ENCODE measurements at regions not wholly inside any gene's neighbourhood (a gene's known extent, or its start where the extent isn't known, plus 50 kb on each side); places are given as distances from the start of the nearest gene placed in this dataset.
"Not testable (repeated sequence)": the region's sequence is repeated elsewhere in the genome, so short reads cannot be mapped to it uniquely, and the experiment has no call there.

DNA sequence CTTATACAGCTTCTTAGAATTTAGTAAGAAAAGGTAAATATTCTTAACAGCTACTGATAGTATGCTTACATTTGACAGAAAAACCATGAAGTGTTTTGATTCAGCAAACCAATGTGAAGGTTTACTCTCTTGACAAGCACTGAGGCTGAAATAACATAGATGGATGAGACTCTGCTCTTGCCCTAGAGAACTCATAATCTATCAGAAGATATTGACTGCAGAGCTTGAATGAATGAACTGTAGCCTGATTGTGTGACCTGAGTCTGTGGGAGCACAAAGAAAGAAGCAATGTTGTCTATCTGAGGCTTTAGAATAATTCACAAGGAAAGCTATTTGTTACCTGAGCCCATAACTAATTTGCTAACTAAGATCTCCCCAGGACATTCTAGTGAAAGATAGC lies 1235.3 kb downstream of the OLFM4 start:
- H3K27ac ChIP-seq (ENCODE audit: low read length), result no peak overlapping the region
- no peak overlapping the region for H3K4me3 ChIP-seq (ENCODE audit: low read length)
- ATAC-seq (no peak), DNase-seq (no peak)
- no peaks in the 10 kb centered on the region for H3K4me1 ChIP-seq (ENCODE audit: control insufficient read depth, insufficient read depth, low read length)
- TF ChIP-seq, protein P1, sequence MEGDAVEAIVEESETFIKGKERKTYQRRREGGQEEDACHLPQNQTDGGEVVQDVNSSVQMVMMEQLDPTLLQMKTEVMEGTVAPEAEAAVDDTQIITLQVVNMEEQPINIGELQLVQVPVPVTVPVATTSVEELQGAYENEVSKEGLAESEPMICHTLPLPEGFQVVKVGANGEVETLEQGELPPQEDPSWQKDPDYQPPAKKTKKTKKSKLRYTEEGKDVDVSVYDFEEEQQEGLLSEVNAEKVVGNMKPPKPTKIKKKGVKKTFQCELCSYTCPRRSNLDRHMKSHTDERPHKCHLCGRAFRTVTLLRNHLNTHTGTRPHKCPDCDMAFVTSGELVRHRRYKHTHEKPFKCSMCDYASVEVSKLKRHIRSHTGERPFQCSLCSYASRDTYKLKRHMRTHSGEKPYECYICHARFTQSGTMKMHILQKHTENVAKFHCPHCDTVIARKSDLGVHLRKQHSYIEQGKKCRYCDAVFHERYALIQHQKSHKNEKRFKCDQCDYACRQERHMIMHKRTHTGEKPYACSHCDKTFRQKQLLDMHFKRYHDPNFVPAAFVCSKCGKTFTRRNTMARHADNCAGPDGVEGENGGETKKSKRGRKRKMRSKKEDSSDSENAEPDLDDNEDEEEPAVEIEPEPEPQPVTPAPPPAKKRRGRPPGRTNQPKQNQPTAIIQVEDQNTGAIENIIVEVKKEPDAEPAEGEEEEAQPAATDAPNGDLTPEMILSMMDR (IDR thresholded peaks at IDR 0.05), result no peak
- no peaks in the 10 kb centered on the region for H3K27me3 ChIP-seq (ENCODE audit: control insufficient read depth, insufficient read depth, low read length)
- no peaks in the 10 kb centered on the region for H3K9me3 ChIP-seq (ENCODE audit: control insufficient read depth, insufficient read depth, low read length)
- no peaks in the 10 kb centered on the region for H3K36me3 ChIP-seq (ENCODE audit: control insufficient read depth, insufficient read depth, low read length)
- intact Hi-C loops (cut with micrococcal nuclease), result no loop called here
- H3K36me3 Mint-ChIP-seq, result peaks cover 22% of the 10 kb centered on the region
- H3K9me3 Mint-ChIP-seq, result peaks cover 19 to 29% of the 10 kb centered on the region in 2 donors
- no peak overlapping the region for H3K4me3 Mint-ChIP-seq
- H3K4me1 Mint-ChIP-seq, result no peaks in the 10 kb centered on the region
- no peak overlapping the region for H3K27ac Mint-ChIP-seq
- no peaks in the 10 kb centered on the region for H3K27me3 Mint-ChIP-seq (ENCODE audit: low read depth in 2 of 2)

DNA sequence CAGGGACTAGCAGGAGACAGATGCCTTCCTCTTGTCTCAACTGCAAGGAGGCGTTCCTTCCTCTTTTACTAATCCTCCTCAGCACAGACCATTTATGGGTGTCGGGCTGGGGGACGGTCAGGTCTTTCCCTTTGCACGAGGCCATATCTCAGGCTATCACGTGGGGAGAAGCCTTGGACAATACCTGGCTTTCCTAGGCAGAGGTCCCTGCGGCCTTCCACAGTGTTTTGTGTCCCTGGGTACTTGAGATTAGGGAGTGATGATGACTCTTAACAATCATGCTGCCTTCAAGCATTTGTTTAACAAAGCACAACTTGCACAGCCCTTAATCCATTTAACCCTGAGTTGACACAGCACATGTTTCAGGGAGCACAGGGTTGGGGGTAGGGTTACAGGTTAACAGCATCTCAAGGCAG lies 1238.6 kb downstream of the OLFM4 start:
- H3K9me3 Mint-ChIP-seq, result peaks cover 28 to 38% of the 10 kb centered on the region in 2 donors
- H3K27ac Mint-ChIP-seq; H3K27me3 Mint-ChIP-seq (ENCODE audit: low read depth in 2 of 2); DNase-seq; H3K4me1 ChIP-seq (ENCODE audit: control insufficient read depth, insufficient read depth, low read length); H3K27me3 ChIP-seq (ENCODE audit: control insufficient read depth, insufficient read depth, low read length); H3K36me3 ChIP-seq (ENCODE audit: control insufficient read depth, insufficient read depth, low read length); intact Hi-C loops (cut with micrococcal nuclease); ATAC-seq; H3K9me3 ChIP-seq (ENCODE audit: control insufficient read depth, insufficient read depth, low read length); H3K27ac ChIP-seq (ENCODE audit: low read length); H3K4me3 Mint-ChIP-seq; H3K4me3 ChIP-seq (ENCODE audit: low read length); H3K4me1 Mint-ChIP-seq: not testable (repeated sequence)
- 57% methylated on average over 6 of the region's 6 CpGs for WGBS (ENCODE audit: insufficient coverage)
- peaks cover 32% of the 10 kb centered on the region for H3K36me3 Mint-ChIP-seq

DNA sequence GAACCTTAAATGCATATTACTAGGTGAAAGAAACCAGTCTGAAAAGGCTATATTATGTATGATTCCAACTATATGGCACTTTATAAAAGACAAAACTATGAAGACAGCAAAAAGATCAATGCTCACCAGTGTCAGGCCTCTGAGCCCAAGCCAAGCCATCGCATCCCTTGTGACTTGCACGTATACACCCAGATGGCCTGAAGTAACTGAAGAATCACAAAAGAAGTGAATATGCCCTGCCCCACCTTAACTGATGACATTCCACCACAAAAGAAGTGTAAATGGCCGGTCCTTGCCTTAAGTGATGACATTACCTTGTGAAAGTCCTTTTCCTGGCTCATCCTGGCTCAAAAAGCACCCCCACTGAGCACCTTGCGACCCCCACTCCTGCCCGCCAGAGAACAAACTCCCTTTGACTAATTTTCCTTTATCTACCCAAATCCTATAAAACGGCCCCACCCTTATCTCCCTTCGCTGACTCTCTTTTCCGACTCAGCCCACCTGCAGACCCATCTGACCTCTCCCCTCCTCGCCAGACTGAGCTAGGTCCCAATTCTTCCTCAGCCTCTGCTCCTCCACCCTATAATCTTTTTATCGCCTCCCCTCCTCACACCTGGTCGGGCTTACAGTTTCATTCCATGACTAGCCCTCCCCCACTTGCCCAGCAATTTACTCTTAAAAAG lies 1239.5 kb downstream of the OLFM4 start:
- H3K4me1 Mint-ChIP-seq; H3K4me1 ChIP-seq (ENCODE audit: control insufficient read depth, insufficient read depth, low read length); H3K27me3 ChIP-seq (ENCODE audit: control insufficient read depth, insufficient read depth, low read length); H3K4me3 Mint-ChIP-seq; H3K27ac Mint-ChIP-seq; ATAC-seq; H3K9me3 ChIP-seq (ENCODE audit: control insufficient read depth, insufficient read depth, low read length); DNase-seq; H3K27me3 Mint-ChIP-seq (ENCODE audit: low read depth in 2 of 2); H3K4me3 ChIP-seq (ENCODE audit: low read length); intact Hi-C loops (cut with micrococcal nuclease); H3K27ac ChIP-seq (ENCODE audit: low read length); H3K36me3 ChIP-seq (ENCODE audit: control insufficient read depth, insufficient read depth, low read length): not testable (repeated sequence)
- H3K36me3 Mint-ChIP-seq, result peaks cover 32% of the 10 kb centered on the region
- H3K9me3 Mint-ChIP-seq, result peaks cover 24 to 35% of the 10 kb centered on the region in 2 donors
- 80% methylated on average over 9 of the region's 11 CpGs for WGBS (ENCODE audit: insufficient coverage)

GRCh38 chr13:54287062-54287764 lies 1258.6 kb downstream of the OLFM4 start:
- H3K4me1 Mint-ChIP-seq, result no peaks in the 10 kb centered on the region
- no peak overlapping the region for H3K27ac Mint-ChIP-seq
- intact Hi-C loops (cut with micrococcal nuclease), result no loop called here
- 93% methylated on average over 10 of the region's 10 CpGs for WGBS (ENCODE audit: insufficient coverage)
- no peaks in the 10 kb centered on the region for H3K4me1 ChIP-seq (ENCODE audit: control insufficient read depth, insufficient read depth, low read length)
- no peak overlapping the region for H3K4me3 Mint-ChIP-seq
- H3K27ac ChIP-seq (ENCODE audit: low read length), result no peak overlapping the region
- no peak for DNase-seq
- no peaks in the 10 kb centered on the region for H3K27me3 Mint-ChIP-seq (ENCODE audit: low read depth in 2 of 2)
- TF ChIP-seq, protein P1 (IDR thresholded peaks at IDR 0.05), result no peak
- ATAC-seq, result no peak
- no peak overlapping the region for H3K4me3 ChIP-seq (ENCODE audit: low read length)
- H3K36me3 Mint-ChIP-seq, result peaks cover 22% of the 10 kb centered on the region
- no peaks in the 10 kb centered on the region for H3K36me3 ChIP-seq (ENCODE audit: control insufficient read depth, insufficient read depth, low read length)
- H3K27me3 ChIP-seq (ENCODE audit: control insufficient read depth, insufficient read depth, low read length), result no peaks in the 10 kb centered on the region
- H3K9me3 Mint-ChIP-seq, result peaks cover 19 to 26% of the 10 kb centered on the region in 2 donors
- H3K9me3 ChIP-seq (ENCODE audit: control insufficient read depth, insufficient read depth, low read length), result peaks cover 7% of the 10 kb centered on the region
